ENCODE measurements at regions not wholly inside any gene's neighbourhood (a gene's known extent, or its start where the extent isn't known, plus 50 kb on each side); places are given as distances from the start of the nearest gene placed in this dataset.

GRCh38 chr18:14908541-14908940 lies 160.6 kb downstream of the ANKRD30B start:
- H3K27me3 ChIP-seq (ENCODE audit: control insufficient read depth, insufficient read depth, low read length) = no peaks in the 10 kb centered on the region
- H3K27ac ChIP-seq (ENCODE audit: insufficient read depth, low read length) = no peak overlapping the region
- H3K36me3 ChIP-seq (ENCODE audit: control insufficient read depth, insufficient read depth, low read length) = no peaks in the 10 kb centered on the region
- no peak overlapping the region for H3K4me2 ChIP-seq (ENCODE audit: extremely low read depth, insufficient read depth, low read length)
- no peak overlapping the region for H3K9ac ChIP-seq (ENCODE audit: insufficient read depth, low read length)
- no peak for DNase-seq (ENCODE audit: low read depth in 2 of 2)
- no peaks in the 10 kb centered on the region for H3K9me3 ChIP-seq (ENCODE audit: control insufficient read depth, insufficient read depth, low read depth, low read length)
- no peaks in the 10 kb centered on the region for H3K79me2 ChIP-seq (ENCODE audit: control insufficient read depth, insufficient read depth, low read length)
- no peak for TF ChIP-seq EZH2 (IDR thresholded peaks at IDR 0.05; ENCODE audit: low read length, missing control alignments)
- TF ChIP-seq, protein P1, sequence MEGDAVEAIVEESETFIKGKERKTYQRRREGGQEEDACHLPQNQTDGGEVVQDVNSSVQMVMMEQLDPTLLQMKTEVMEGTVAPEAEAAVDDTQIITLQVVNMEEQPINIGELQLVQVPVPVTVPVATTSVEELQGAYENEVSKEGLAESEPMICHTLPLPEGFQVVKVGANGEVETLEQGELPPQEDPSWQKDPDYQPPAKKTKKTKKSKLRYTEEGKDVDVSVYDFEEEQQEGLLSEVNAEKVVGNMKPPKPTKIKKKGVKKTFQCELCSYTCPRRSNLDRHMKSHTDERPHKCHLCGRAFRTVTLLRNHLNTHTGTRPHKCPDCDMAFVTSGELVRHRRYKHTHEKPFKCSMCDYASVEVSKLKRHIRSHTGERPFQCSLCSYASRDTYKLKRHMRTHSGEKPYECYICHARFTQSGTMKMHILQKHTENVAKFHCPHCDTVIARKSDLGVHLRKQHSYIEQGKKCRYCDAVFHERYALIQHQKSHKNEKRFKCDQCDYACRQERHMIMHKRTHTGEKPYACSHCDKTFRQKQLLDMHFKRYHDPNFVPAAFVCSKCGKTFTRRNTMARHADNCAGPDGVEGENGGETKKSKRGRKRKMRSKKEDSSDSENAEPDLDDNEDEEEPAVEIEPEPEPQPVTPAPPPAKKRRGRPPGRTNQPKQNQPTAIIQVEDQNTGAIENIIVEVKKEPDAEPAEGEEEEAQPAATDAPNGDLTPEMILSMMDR (conservative IDR thresholded peaks at IDR 0.05 in 1 of 2, IDR thresholded peaks at IDR 0.05 in 1 of 2; ENCODE audit: low read depth in 1 of 2, low read length in 2 of 2) = no peak
- H3K4me3 ChIP-seq (replicated peaks in 1 of 4; ENCODE audit: control extremely low read depth in 1 of 4, insufficient read depth in 1 of 4, low read depth in 3 of 4, low read length in 4 of 4) = no peak overlapping the region
- no peak overlapping the region for H2AFZ ChIP-seq (ENCODE audit: low read length)
- no peaks in the 10 kb centered on the region for H4K20me1 ChIP-seq (ENCODE audit: control insufficient read depth, extremely low read depth, insufficient read depth, low read length)
- no peaks in the 10 kb centered on the region for H3K4me1 ChIP-seq (ENCODE audit: control insufficient read depth, extremely low read depth, insufficient read depth, low read length)

DNA sequence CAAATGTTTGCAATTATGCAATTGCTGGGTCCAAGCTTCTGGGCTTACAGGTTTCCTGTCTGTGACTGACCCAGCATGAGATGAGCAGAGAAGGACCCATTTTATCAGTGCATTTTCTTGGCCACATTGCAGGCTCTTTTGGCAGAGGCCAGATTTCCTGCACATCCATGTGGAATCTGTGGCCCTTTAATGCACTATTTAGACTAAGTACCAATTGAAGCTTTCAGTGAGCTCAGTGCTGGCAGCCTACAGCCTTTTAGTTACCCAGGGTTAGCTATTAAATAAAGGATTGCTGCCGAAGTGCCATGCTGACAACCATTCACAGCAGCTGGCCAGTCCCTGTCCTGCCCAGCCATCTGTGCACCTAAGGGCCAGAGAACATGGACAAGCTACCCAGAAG lies 165.0 kb downstream of the ANKRD30B start:
- H3K4me3 ChIP-seq (replicated peaks in 1 of 4; ENCODE audit: control extremely low read depth in 1 of 4, insufficient read depth in 1 of 4, low read depth in 3 of 4, low read length in 4 of 4) = no peak overlapping the region
- H3K36me3 ChIP-seq (ENCODE audit: control insufficient read depth, insufficient read depth, low read length) = no peaks in the 10 kb centered on the region
- no peak for TF ChIP-seq EZH2 (IDR thresholded peaks at IDR 0.05; ENCODE audit: low read length, missing control alignments)
- TF ChIP-seq, protein P1 (conservative IDR thresholded peaks at IDR 0.05 in 1 of 2, IDR thresholded peaks at IDR 0.05 in 1 of 2; ENCODE audit: low read depth in 1 of 2, low read length in 2 of 2) = no peak
- no peak for DNase-seq (ENCODE audit: low read depth in 2 of 2)
- no peak overlapping the region for H3K9ac ChIP-seq (ENCODE audit: insufficient read depth, low read length)
- H3K79me2 ChIP-seq (ENCODE audit: control insufficient read depth, insufficient read depth, low read length) = no peaks in the 10 kb centered on the region
- no peaks in the 10 kb centered on the region for H3K4me1 ChIP-seq (ENCODE audit: control insufficient read depth, extremely low read depth, insufficient read depth, low read length)
- no peak overlapping the region for H3K4me2 ChIP-seq (ENCODE audit: extremely low read depth, insufficient read depth, low read length)
- H4K20me1 ChIP-seq (ENCODE audit: control insufficient read depth, extremely low read depth, insufficient read depth, low read length) = no peaks in the 10 kb centered on the region
- H3K27ac ChIP-seq (ENCODE audit: insufficient read depth, low read length) = no peak overlapping the region
- no peaks in the 10 kb centered on the region for H3K9me3 ChIP-seq (ENCODE audit: control insufficient read depth, insufficient read depth, low read depth, low read length)
- no peak overlapping the region for H2AFZ ChIP-seq (ENCODE audit: low read length)
- no peaks in the 10 kb centered on the region for H3K27me3 ChIP-seq (ENCODE audit: control insufficient read depth, insufficient read depth, low read length)

- Histone ChIP-seq H3K4me3 (replicated peaks in 1 of 4; ENCODE audit: control extremely low read depth in 1 of 4, insufficient read depth in 1 of 4, low read depth in 3 of 4, low read length in 4 of 4) (no peak overlapping the region), H3K9ac (ENCODE audit: insufficient read depth, low read length) (no peak overlapping the region), H3K36me3 (ENCODE audit: control insufficient read depth, insufficient read depth, low read length) (no peaks in the 10 kb centered on the region), H3K27me3 (ENCODE audit: control insufficient read depth, insufficient read depth, low read length) (no peaks in the 10 kb centered on the region), H2AFZ (ENCODE audit: low read length) (no peak overlapping the region), H3K79me2 (ENCODE audit: control insufficient read depth, insufficient read depth, low read length) (no peaks in the 10 kb centered on the region), H3K9me3 (ENCODE audit: control insufficient read depth, insufficient read depth, low read depth, low read length) (no peaks in the 10 kb centered on the region), H4K20me1 (ENCODE audit: control insufficient read depth, extremely low read depth, insufficient read depth, low read length) (no peaks in the 10 kb centered on the region), H3K4me2 (ENCODE audit: extremely low read depth, insufficient read depth, low read length) (no peak overlapping the region), H3K4me1 (ENCODE audit: control insufficient read depth, extremely low read depth, insufficient read depth, low read length) (no peaks in the 10 kb centered on the region), H3K27ac (ENCODE audit: insufficient read depth, low read length) (no peak overlapping the region)
- TF ChIP-seq, protein P1 (conservative IDR thresholded peaks at IDR 0.05 in 1 of 2, IDR thresholded peaks at IDR 0.05 in 1 of 2; ENCODE audit: low read depth in 1 of 2, low read length in 2 of 2) = no peak
- no peak for DNase-seq (ENCODE audit: low read depth in 2 of 2)
Observed at GRCh38 chr18:14914121-14914520, 166.1 kb downstream of the ANKRD30B start.

All from fibroblast of lung (primary cell).